ENCODE measurements at regions not wholly inside any gene's neighbourhood (a gene's known extent, or its start where the extent isn't known, plus 50 kb on each side); places are given as distances from the start of the nearest gene placed in this dataset.
A peak's percentile ranks its signal among the peaks of the same experiment; 100 is the strongest.

DNA sequence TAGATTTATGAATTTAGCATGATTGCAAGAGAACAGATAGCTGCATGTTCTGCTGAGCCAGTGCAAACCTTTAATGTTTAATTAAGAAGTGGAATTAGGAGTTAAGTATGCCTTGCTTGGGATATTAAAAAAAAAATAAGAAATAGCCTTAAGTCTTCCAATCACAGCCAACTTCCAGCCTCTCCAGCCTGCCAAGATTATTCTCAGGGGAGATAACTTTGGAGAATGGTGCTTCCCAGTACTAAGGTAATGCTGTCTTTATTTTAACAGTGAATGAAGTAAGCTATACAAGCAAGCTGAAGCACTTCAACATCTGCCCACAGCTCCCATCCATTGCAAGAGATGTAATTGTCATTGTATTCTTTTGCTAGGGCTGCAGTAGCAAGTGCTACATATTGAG lies 389.5 kb upstream of the ASIC2 start:
- TF ChIP-seq EGR1 (IDR thresholded peaks at IDR 0.05; ENCODE audit: low read depth in 2 of 2): no peak
- TF ChIP-seq, protein P1, sequence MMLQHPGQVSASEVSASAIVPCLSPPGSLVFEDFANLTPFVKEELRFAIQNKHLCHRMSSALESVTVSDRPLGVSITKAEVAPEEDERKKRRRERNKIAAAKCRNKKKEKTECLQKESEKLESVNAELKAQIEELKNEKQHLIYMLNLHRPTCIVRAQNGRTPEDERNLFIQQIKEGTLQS (IDR thresholded peaks at IDR 0.05): no peak
- TF ChIP-seq, protein P2, sequence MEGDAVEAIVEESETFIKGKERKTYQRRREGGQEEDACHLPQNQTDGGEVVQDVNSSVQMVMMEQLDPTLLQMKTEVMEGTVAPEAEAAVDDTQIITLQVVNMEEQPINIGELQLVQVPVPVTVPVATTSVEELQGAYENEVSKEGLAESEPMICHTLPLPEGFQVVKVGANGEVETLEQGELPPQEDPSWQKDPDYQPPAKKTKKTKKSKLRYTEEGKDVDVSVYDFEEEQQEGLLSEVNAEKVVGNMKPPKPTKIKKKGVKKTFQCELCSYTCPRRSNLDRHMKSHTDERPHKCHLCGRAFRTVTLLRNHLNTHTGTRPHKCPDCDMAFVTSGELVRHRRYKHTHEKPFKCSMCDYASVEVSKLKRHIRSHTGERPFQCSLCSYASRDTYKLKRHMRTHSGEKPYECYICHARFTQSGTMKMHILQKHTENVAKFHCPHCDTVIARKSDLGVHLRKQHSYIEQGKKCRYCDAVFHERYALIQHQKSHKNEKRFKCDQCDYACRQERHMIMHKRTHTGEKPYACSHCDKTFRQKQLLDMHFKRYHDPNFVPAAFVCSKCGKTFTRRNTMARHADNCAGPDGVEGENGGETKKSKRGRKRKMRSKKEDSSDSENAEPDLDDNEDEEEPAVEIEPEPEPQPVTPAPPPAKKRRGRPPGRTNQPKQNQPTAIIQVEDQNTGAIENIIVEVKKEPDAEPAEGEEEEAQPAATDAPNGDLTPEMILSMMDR (IDR thresholded peaks at IDR 0.05; ENCODE audit: low read depth, low read length, missing input control): no peak
- TF ChIP-seq HNF4A (conservative IDR thresholded peaks at IDR 0.05): no peak
- Histone ChIP-seq H3K4me3 (ENCODE audit: low read depth in 1 of 3, low read length in 3 of 3) (no peak overlapping the region), H3K4me1 (ENCODE audit: control insufficient read depth in 4 of 4, insufficient read depth in 4 of 4, low read length in 3 of 4) (no peaks in the 10 kb centered on the region), H3K27me3 (ENCODE audit: control insufficient read depth in 4 of 4, insufficient read depth in 4 of 4, low read length in 3 of 4) (no peaks in the 10 kb centered on the region), H3K36me3 (ENCODE audit: control insufficient read depth in 4 of 4, insufficient read depth in 3 of 4, low read depth in 1 of 4, low read length in 3 of 4) (no peaks in the 10 kb centered on the region), H3K27ac (ENCODE audit: low read depth in 1 of 2, low read length in 2 of 2) (no peak overlapping the region), H3K9me3 (ENCODE audit: control insufficient read depth in 4 of 4, low read length in 3 of 4) (no peaks in the 10 kb centered on the region), H3K9ac (ENCODE audit: low read depth in 1 of 2, low read length in 2 of 2) (no peak overlapping the region)
- DNase-seq (ENCODE audit: low spot score): no peak

- Histone ChIP-seq H3K9me3 (ENCODE audit: control insufficient read depth in 4 of 4, low read length in 3 of 4) (no peaks in the 10 kb centered on the region), H3K4me3 (ENCODE audit: low read depth in 1 of 3, low read length in 3 of 3) (no peak overlapping the region), H3K4me1 (ENCODE audit: control insufficient read depth in 4 of 4, insufficient read depth in 4 of 4, low read length in 3 of 4) (no peaks in the 10 kb centered on the region), H3K36me3 (ENCODE audit: control insufficient read depth in 4 of 4, insufficient read depth in 3 of 4, low read depth in 1 of 4, low read length in 3 of 4) (no peaks in the 10 kb centered on the region), H3K27ac (ENCODE audit: low read depth in 1 of 2, low read length in 2 of 2) (no peak overlapping the region), H3K9ac (ENCODE audit: low read depth in 1 of 2, low read length in 2 of 2) (no peak overlapping the region), H3K27me3 (ENCODE audit: control insufficient read depth in 4 of 4, insufficient read depth in 4 of 4, low read length in 3 of 4) (peaks cover 0 to 4% (median 0%) of the 10 kb centered on the region in 4 donors)
- TF ChIP-seq GABPA (IDR thresholded peaks at IDR 0.05 in 1 of 2, conservative IDR thresholded peaks at IDR 0.05 in 1 of 2) (no peak), HNF4A (conservative IDR thresholded peaks at IDR 0.05) (no peak), TAF1 (conservative IDR thresholded peaks at IDR 0.05) (no peak), FOXA1 (IDR thresholded peaks at IDR 0.05) (no peak), JUND (IDR thresholded peaks at IDR 0.05) (no peak)
- TF ChIP-seq, protein P1 (IDR thresholded peaks at IDR 0.05): no peak
- TF ChIP-seq, protein P3, sequence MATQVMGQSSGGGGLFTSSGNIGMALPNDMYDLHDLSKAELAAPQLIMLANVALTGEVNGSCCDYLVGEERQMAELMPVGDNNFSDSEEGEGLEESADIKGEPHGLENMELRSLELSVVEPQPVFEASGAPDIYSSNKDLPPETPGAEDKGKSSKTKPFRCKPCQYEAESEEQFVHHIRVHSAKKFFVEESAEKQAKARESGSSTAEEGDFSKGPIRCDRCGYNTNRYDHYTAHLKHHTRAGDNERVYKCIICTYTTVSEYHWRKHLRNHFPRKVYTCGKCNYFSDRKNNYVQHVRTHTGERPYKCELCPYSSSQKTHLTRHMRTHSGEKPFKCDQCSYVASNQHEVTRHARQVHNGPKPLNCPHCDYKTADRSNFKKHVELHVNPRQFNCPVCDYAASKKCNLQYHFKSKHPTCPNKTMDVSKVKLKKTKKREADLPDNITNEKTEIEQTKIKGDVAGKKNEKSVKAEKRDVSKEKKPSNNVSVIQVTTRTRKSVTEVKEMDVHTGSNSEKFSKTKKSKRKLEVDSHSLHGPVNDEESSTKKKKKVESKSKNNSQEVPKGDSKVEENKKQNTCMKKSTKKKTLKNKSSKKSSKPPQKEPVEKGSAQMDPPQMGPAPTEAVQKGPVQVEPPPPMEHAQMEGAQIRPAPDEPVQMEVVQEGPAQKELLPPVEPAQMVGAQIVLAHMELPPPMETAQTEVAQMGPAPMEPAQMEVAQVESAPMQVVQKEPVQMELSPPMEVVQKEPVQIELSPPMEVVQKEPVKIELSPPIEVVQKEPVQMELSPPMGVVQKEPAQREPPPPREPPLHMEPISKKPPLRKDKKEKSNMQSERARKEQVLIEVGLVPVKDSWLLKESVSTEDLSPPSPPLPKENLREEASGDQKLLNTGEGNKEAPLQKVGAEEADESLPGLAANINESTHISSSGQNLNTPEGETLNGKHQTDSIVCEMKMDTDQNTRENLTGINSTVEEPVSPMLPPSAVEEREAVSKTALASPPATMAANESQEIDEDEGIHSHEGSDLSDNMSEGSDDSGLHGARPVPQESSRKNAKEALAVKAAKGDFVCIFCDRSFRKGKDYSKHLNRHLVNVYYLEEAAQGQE (IDR thresholded peaks at IDR 0.05): no peak
- WGBS: 82% methylated on average over 6 of the region's 6 CpGs
- no peak for DNase-seq (ENCODE audit: low spot score)
Observed at GRCh38 chr17:33684735-33685134, 391.6 kb upstream of the ASIC2 start.

- Histone ChIP-seq H3K36me3 (ENCODE audit: control insufficient read depth in 4 of 4, insufficient read depth in 3 of 4, low read depth in 1 of 4, low read length in 3 of 4) (no peaks in the 10 kb centered on the region), H3K9me3 (ENCODE audit: control insufficient read depth in 4 of 4, low read length in 3 of 4) (no peaks in the 10 kb centered on the region), H3K9ac (ENCODE audit: low read depth in 1 of 2, low read length in 2 of 2) (no peak overlapping the region), H3K4me1 (ENCODE audit: control insufficient read depth in 4 of 4, insufficient read depth in 4 of 4, low read length in 3 of 4) (no peaks in the 10 kb centered on the region), H3K4me3 (ENCODE audit: low read depth in 1 of 3, low read length in 3 of 3) (no peak overlapping the region), H3K27ac (ENCODE audit: low read depth in 1 of 2, low read length in 2 of 2) (no peak overlapping the region), H3K27me3 (ENCODE audit: control insufficient read depth in 4 of 4, insufficient read depth in 4 of 4, low read length in 3 of 4) (peaks cover 0 to 4% (median 0%) of the 10 kb centered on the region in 4 donors)
- TF ChIP-seq, protein P2 (IDR thresholded peaks at IDR 0.05; ENCODE audit: low read depth, low read length, missing input control): peak; percentile 20
- no peak for TF ChIP-seq GABPA (IDR thresholded peaks at IDR 0.05 in 1 of 2, conservative IDR thresholded peaks at IDR 0.05 in 1 of 2)
- WGBS: 79% methylated on average over 4 of the region's 4 CpGs
- DNase-seq (ENCODE audit: low spot score): peak; percentile 53
Observed at GRCh38 chr17:33686171-33686570, 393.1 kb upstream of the ASIC2 start.

Measured in liver (tissue), 8 donors.